Activated naive CD8-positive, alpha-beta T cell (primary cell): ENCODE measurements at regions not wholly inside any gene's neighbourhood (a gene's known extent, or its start where the extent isn't known, plus 50 kb on each side); places are given as distances from the start of the nearest gene placed in this dataset.

Source experiments
- H3K27ac Mint-ChIP-seq: one replicate; pipeline ENCODE4 v1.8.0; 2021; ENCODE audit warnings: mixed read lengths
- H3K27me3 Mint-ChIP-seq: one replicate; pipeline ENCODE4 v1.8.0; 2021; ENCODE audit warnings: mixed read lengths
- H3K36me3 Mint-ChIP-seq: one replicate; pipeline ENCODE4 v1.8.0; 2021; ENCODE audit warnings: mixed read lengths
- H3K4me1 Mint-ChIP-seq: one replicate; pipeline ENCODE4 v1.8.0; 2021; ENCODE audit warnings: low read depth, mixed read lengths
- H3K4me3 Mint-ChIP-seq: one replicate; pipeline ENCODE4 v1.8.0; 2021; ENCODE audit warnings: mild to moderate bottlenecking, mixed read lengths
- H3K9me3 Mint-ChIP-seq: one replicate; pipeline ENCODE4 v1.8.0; 2021; ENCODE audit warnings: low read depth, mixed read lengths

GRCh38 chr21:38742580-38743260 lies 63.0 kb upstream of the ETS2 start:
- Mint-ChIP-seq H3K27me3 (no peaks in the 10 kb centered on the region), H3K9me3 (no peaks in the 10 kb centered on the region), H3K36me3 (no peaks in the 10 kb centered on the region), H3K4me3 (no peak overlapping the region), H3K27ac (no peak overlapping the region), H3K4me1 (peaks cover 19% of the 10 kb centered on the region)

DNA sequence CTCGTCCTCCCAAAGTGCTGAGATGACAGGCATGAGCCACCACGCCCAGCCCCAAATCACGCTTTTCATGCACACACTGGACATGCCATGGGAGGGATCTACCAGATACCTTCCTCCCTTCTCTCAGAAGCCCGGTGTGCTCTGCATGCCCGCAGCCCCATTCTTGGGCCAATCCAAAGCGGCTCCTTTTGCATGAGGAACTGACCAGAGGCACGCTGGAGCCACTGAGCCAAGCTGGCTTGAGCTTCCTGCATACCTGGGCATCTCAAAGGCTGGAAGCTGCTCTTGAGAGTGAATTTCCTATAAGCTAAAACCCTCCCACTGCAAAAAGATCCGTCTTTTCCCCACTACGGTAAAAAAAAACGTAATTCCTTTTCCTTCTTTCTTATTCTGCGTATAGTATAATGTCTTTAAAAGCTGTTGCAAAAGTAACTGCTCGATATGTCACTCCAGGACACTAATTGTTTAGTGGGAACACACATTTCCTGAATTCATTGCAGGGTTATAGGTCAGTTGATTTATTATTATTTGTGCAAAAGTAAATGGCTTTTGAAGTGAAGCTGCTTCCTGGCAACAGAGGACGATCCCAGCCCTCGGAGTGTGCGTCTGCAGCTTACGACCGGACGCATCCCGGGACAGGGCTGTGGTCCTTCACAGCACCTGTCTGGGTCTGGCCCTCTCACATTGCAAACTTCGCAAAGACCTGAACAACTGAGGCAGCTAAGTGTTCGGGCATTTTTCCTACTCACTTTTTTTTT lies 61.8 kb upstream of the ETS2 start:
- no peak overlapping the region for H3K27ac Mint-ChIP-seq
- no peak overlapping the region for H3K4me3 Mint-ChIP-seq
- no peaks in the 10 kb centered on the region for H3K27me3 Mint-ChIP-seq
- H3K36me3 Mint-ChIP-seq, result no peaks in the 10 kb centered on the region
- H3K4me1 Mint-ChIP-seq, result peaks cover 19% of the 10 kb centered on the region
- no peaks in the 10 kb centered on the region for H3K9me3 Mint-ChIP-seq

GRCh38 chr21:38744861-38745260 lies 60.9 kb upstream of the ETS2 start:
- Mint-ChIP-seq H3K27me3 (no peaks in the 10 kb centered on the region), H3K36me3 (no peaks in the 10 kb centered on the region), H3K4me1 (peaks cover 16% of the 10 kb centered on the region), H3K9me3 (no peaks in the 10 kb centered on the region), H3K27ac (no peak overlapping the region), H3K4me3 (no peak overlapping the region)

- H3K27me3 Mint-ChIP-seq, result no peaks in the 10 kb centered on the region
- no peaks in the 10 kb centered on the region for H3K36me3 Mint-ChIP-seq
- H3K4me3 Mint-ChIP-seq, result no peak overlapping the region
- H3K4me1 Mint-ChIP-seq, result no peaks in the 10 kb centered on the region
- H3K27ac Mint-ChIP-seq, result no peak overlapping the region
- no peaks in the 10 kb centered on the region for H3K9me3 Mint-ChIP-seq
These were observed 57.9 kb upstream of the ETS2 start for GRCh38 chr21:38747810-38748209.

DNA sequence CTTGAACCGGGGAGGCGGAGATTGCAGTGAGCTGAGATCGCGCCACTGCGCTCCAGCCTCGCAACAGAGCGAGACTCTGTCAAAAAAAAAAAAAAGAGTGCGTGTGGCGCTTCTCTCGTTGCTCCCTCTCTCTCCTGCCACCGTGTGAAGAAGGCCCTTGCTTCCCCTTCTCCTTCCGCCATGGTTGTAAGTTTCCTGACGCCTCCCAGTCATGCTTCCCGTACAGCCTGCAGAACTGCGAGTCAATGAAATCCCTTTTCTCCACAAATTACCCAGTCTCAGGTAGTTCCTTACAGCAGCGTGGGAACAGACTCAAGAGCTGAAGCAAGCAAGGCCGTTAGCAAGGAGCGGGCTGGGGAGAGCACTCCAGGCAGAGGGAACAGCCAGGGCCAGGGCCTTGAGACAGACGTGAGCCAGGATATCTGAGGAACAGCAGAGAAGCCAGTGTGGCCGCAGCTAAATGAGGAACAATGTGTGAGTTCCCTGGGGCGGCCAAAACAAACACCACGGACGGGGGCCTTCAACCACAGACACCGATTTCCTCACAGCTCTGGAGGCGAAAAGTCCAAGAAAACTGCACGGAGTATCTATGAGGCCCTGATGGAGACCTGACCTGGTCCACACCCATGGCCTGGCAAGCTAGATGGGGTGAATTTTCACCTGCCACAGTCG lies 54.2 kb upstream of the ETS2 start:
- H3K27ac Mint-ChIP-seq, result no peak overlapping the region
- no peaks in the 10 kb centered on the region for H3K36me3 Mint-ChIP-seq
- no peaks in the 10 kb centered on the region for H3K9me3 Mint-ChIP-seq
- H3K27me3 Mint-ChIP-seq, result no peaks in the 10 kb centered on the region
- peaks cover 11% of the 10 kb centered on the region for H3K4me1 Mint-ChIP-seq
- H3K4me3 Mint-ChIP-seq, result no peak overlapping the region

GRCh38 chr21:38752051-38752505 lies 53.7 kb upstream of the ETS2 start:
- Mint-ChIP-seq H3K36me3 (no peaks in the 10 kb centered on the region), H3K27me3 (no peaks in the 10 kb centered on the region), H3K9me3 (no peaks in the 10 kb centered on the region), H3K4me1 (peaks cover 11% of the 10 kb centered on the region), H3K4me3 (no peak overlapping the region), H3K27ac (no peak overlapping the region)

DNA sequence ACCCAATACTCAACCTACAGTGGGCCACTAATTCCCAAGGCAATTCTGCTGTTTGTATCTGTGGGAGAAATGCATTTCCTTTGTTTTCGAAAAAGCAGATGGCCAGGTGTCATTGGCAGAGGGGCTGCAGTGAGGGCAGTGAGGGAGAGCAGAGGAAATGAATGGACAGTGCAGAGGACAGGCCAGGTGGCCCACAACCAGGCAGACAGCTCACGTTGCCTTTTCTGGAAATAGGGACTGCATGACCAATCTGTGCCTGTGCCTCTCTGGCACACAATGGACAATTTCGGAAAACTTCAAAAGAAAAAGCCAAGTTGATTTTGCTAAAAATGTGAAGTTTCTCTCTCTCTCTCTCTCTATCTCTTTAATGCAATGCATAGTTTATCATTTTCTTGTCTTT lies 52.6 kb upstream of the ETS2 start:
- H3K27ac Mint-ChIP-seq, result no peak overlapping the region
- no peaks in the 10 kb centered on the region for H3K9me3 Mint-ChIP-seq
- H3K4me3 Mint-ChIP-seq, result no peak overlapping the region
- H3K36me3 Mint-ChIP-seq, result no peaks in the 10 kb centered on the region
- no peaks in the 10 kb centered on the region for H3K27me3 Mint-ChIP-seq
- peaks cover 11% of the 10 kb centered on the region for H3K4me1 Mint-ChIP-seq

DNA sequence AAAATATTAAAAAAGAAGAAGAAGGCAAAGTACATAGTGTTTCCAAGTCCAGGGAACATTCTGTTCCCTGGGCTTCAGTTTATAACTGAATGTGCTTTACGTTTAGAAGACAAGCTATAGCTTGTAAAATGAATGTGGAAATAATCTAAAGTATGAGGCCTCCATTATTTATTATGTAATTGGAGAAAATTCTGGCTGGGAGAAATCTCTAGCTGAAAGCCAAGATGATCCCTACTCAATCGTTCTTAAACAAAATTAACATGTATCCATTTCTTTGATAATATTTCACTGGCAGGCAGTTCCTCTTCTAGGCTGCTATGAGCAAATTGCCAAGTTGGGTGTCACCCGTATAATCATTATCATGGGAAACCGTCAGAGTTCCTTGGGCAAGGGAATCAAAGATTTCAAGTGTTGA lies 52.2 kb upstream of the ETS2 start:
- Mint-ChIP-seq H3K27ac (no peak overlapping the region), H3K27me3 (no peaks in the 10 kb centered on the region), H3K4me1 (peaks cover 11% of the 10 kb centered on the region), H3K4me3 (no peak overlapping the region), H3K9me3 (no peaks in the 10 kb centered on the region), H3K36me3 (no peaks in the 10 kb centered on the region)
